Peyer's patch (tissue), 4 donors: ENCODE measurements at regions not wholly inside any gene's neighbourhood (a gene's known extent, or its start where the extent isn't known, plus 50 kb on each side); places are given as distances from the start of the nearest gene placed in this dataset.

Experiments
- DNase-seq, 3 donors: peaks; one replicate each; pipeline ENCODE4 v3.0.0-alpha.2; 2017 to 2019
- H3K27ac ChIP-seq, 4 donors: fragments of 200-600 bp; sonication (generic); one replicate each; pipeline ENCODE4 v1.5.1; 2016 to 2019
- H3K27me3 ChIP-seq, 2 donors: fragments of 200-600 bp; sonication (generic); one replicate each; pipeline ENCODE4 v1.5.1; 2019
- H3K36me3 ChIP-seq, 3 donors: fragments of 200-600 bp; sonication (generic); one replicate each; pipeline ENCODE4 v1.5.1; 2016 to 2019
- H3K4me1 ChIP-seq, 4 donors: fragments of 200-600 bp; sonication (generic); one replicate each; pipeline ENCODE4 v1.5.1; 2016 to 2019
- H3K4me3 ChIP-seq, 4 donors: fragments of 200-600 bp; sonication (generic); 1 replicate in 3 of 4; 2 replicates in 1 of 4; pipeline ENCODE4 v1.5.1; 2016 to 2019; ENCODE audit warnings: mild to moderate bottlenecking in 1 of 4
- H3K9me3 ChIP-seq, 4 donors: fragments of 200-600 bp; sonication (generic); one replicate each; pipeline ENCODE4 v1.5.1; 2016 to 2019; ENCODE audit warnings: mild to moderate bottlenecking in 1 of 4
- CTCF ChIP-seq, 6 experiments: fragments of 450-650 bp in 4 of 6; fragments of 200-600 bp in 2 of 6; sonication (generic) in 1 of 6; IDR thresholded peaks; one replicate each; pipeline ENCODE4 v1.5.1; 2017 to 2019; ENCODE audit warnings: antibody characterized with exemption in 6 of 6, mild to moderate bottlenecking in 3 of 6, moderate library complexity in 1 of 6
- POLR2A ChIP-seq, 2 donors: fragments of 450-650 bp; IDR thresholded peaks; one replicate each; pipeline ENCODE4 v1.5.1; 2017; ENCODE audit warnings: antibody characterized with exemption in 2 of 2, mild to moderate bottlenecking in 2 of 2, moderate library complexity in 2 of 2

GRCh38 chr10:42942279-42942950 lies 134.5 kb upstream of the RET start:
- Histone ChIP-seq H3K4me1 (no peaks in the 10 kb centered on the region), H3K27me3 (no peaks in the 10 kb centered on the region), H3K4me3 (no peak overlapping the region), H3K27ac (no peak overlapping the region), H3K9me3 (no peaks in the 10 kb centered on the region), H3K36me3 (no peaks in the 10 kb centered on the region)
- no peak for TF ChIP-seq CTCF (IDR thresholded peaks at IDR 0.05)
- DNase-seq, result no peak

- no peak for DNase-seq
- Histone ChIP-seq H3K36me3 (no peaks in the 10 kb centered on the region), H3K27ac (no peak overlapping the region), H3K4me3 (no peak overlapping the region), H3K27me3 (no peaks in the 10 kb centered on the region), H3K4me1 (no peaks in the 10 kb centered on the region), H3K9me3 (no peaks in the 10 kb centered on the region)
- TF ChIP-seq POLR2A (IDR thresholded peaks at IDR 0.05) (no peak), CTCF (IDR thresholded peaks at IDR 0.05) (no peak)
Measured at GRCh38 chr10:42943025-42943818, 133.6 kb upstream of the RET start.

GRCh38 chr10:42948040-42948439 lies 128.8 kb upstream of the RET start:
- peaks cover 0 to 5% (median 0%) of the 10 kb centered on the region in 4 donors for H3K4me1 ChIP-seq
- no peak overlapping the region for H3K4me3 ChIP-seq
- H3K36me3 ChIP-seq, result no peaks in the 10 kb centered on the region
- no peak for TF ChIP-seq POLR2A (IDR thresholded peaks at IDR 0.05)
- no peak for TF ChIP-seq CTCF (IDR thresholded peaks at IDR 0.05)
- H3K27me3 ChIP-seq, result no peaks in the 10 kb centered on the region
- H3K9me3 ChIP-seq, result no peaks in the 10 kb centered on the region
- H3K27ac ChIP-seq, result no peak overlapping the region
- no peak for DNase-seq

GRCh38 chr10:42949287-42949686 lies 127.6 kb upstream of the RET start:
- Histone ChIP-seq H3K27ac (no peak overlapping the region), H3K4me3 (no peak overlapping the region), H3K27me3 (no peaks in the 10 kb centered on the region), H3K9me3 (no peaks in the 10 kb centered on the region), H3K4me1 (peaks cover 0 to 5% (median 0%) of the 10 kb centered on the region in 4 donors), H3K36me3 (no peaks in the 10 kb centered on the region)
- DNase-seq, result no peak
- TF ChIP-seq CTCF (IDR thresholded peaks at IDR 0.05) (no peak), POLR2A (IDR thresholded peaks at IDR 0.05) (no peak)

GRCh38 chr10:42950606-42951485 lies 126.0 kb upstream of the RET start:
- DNase-seq, result peak; percentile 9 to 38 (median 29)
- H3K9me3 ChIP-seq, result no peaks in the 10 kb centered on the region
- TF ChIP-seq CTCF (IDR thresholded peaks at IDR 0.05) (no peak), POLR2A (IDR thresholded peaks at IDR 0.05) (no peak)
- H3K36me3 ChIP-seq, result no peaks in the 10 kb centered on the region
- H3K4me3 ChIP-seq, result no peak overlapping the region
- H3K27ac ChIP-seq, result no peak overlapping the region
- H3K4me1 ChIP-seq, result peaks cover 0 to 5% (median 0%) of the 10 kb centered on the region in 4 donors
- H3K27me3 ChIP-seq, result no peaks in the 10 kb centered on the region
